Thyroid gland (tissue), 4 donors: ENCODE measurements at regions not wholly inside any gene's neighbourhood (a gene's known extent, or its start where the extent isn't known, plus 50 kb on each side); places are given as distances from the start of the nearest gene placed in this dataset.
"Not testable (repeated sequence)": the region's sequence is repeated elsewhere in the genome, so short reads cannot be mapped to it uniquely, and the experiment has no call there.

ENCODE experiments used
- DNase-seq, 2 donors: peaks; one replicate each; pipeline ENCODE4 v3.0.0-alpha.2; 2019
- H3K27ac ChIP-seq, 3 donors: fragments of 200-600 bp; sonication (generic); 1 replicate in 2 of 3; 2 replicates in 1 of 3; pipeline ENCODE4 v1.5.1; 2016 to 2019; ENCODE audit warnings: mild to moderate bottlenecking in 1 of 3, moderate library complexity in 1 of 3
- H3K27me3 ChIP-seq: fragments of 200-600 bp; sonication (generic); one replicate; pipeline ENCODE4 v1.5.1; 2019
- H3K36me3 ChIP-seq, 2 donors: fragments of 200-600 bp; sonication (generic); one replicate each; pipeline ENCODE4 v1.5.1; 2016 to 2019
- H3K4me1 ChIP-seq, 2 donors: fragments of 200-600 bp; sonication (generic); one replicate each; pipeline ENCODE4 v1.5.1; 2017 to 2019
- H3K4me3 ChIP-seq, 3 donors: fragments of 200-600 bp; sonication (generic); replicated peaks in 1 of 3; 1 replicate in 2 of 3; 2 replicates in 1 of 3; pipeline ENCODE4 v1.5.1; 2016; ENCODE audit warnings: mild to moderate bottlenecking in 1 of 3
- H3K9me3 ChIP-seq: fragments of 200-600 bp; sonication (generic); one replicate; pipeline ENCODE4 v1.5.1; 2017
- CTCF ChIP-seq, 6 experiments: fragments of 200-600 bp in 3 of 6; fragments of 450-650 bp in 3 of 6; sonication (generic) in 3 of 6; IDR thresholded peaks; one replicate each; pipeline ENCODE4 v1.5.1; 2016 to 2019; ENCODE audit warnings: antibody characterized with exemption in 6 of 6, mild to moderate bottlenecking in 2 of 6, inconsistent platforms in 1 of 6, moderate library complexity in 1 of 6
- POLR2A ChIP-seq, 2 donors: fragments of 450-650 bp; IDR thresholded peaks; one replicate each; pipeline ENCODE4 v1.6.1; 2017; ENCODE audit warnings: antibody characterized with exemption in 2 of 2, mild to moderate bottlenecking in 2 of 2, moderate library complexity in 1 of 2
- WGBS, 2 donors: methylation state at CpG; one replicate each; pipeline ENCODE4 v1.1.5; 2017; 5-methylcytosine and 5-hydroxymethylcytosine counted together
- intact Hi-C: fragments of 100-400 bp; cut with DNase I; formaldehyde crosslinking; loops from one replicate; pipeline ENCODE4 v1.15.1; 2023

GRCh38 chr2:116810071-116810470 lies 1004.4 kb upstream of the DDX18 start:
- intact Hi-C loops = no loop called here
- no peak overlapping the region for H3K4me3 ChIP-seq
- H3K9me3 ChIP-seq = no peaks in the 10 kb centered on the region
- no peaks in the 10 kb centered on the region for H3K27me3 ChIP-seq
- no peaks in the 10 kb centered on the region for H3K4me1 ChIP-seq
- H3K36me3 ChIP-seq = no peaks in the 10 kb centered on the region
- no peak overlapping the region for H3K27ac ChIP-seq
- DNase-seq = no peak
- WGBS, 2 donors = 77 to 82% methylated on average over 4 of the region's 4 CpGs
- TF ChIP-seq POLR2A (IDR thresholded peaks at IDR 0.05) = no peak
- TF ChIP-seq CTCF (IDR thresholded peaks at IDR 0.05) = no peak

- no peaks in the 10 kb centered on the region for H3K27me3 ChIP-seq
- no peak for TF ChIP-seq CTCF (IDR thresholded peaks at IDR 0.05)
- no peak for TF ChIP-seq POLR2A (IDR thresholded peaks at IDR 0.05)
- H3K9me3 ChIP-seq = no peaks in the 10 kb centered on the region
- DNase-seq = no peak
- WGBS, 2 donors = 95 to 99% methylated on average over 1 of the region's 1 CpG
- intact Hi-C loops = no loop called here
- no peak overlapping the region for H3K4me3 ChIP-seq
- H3K4me1 ChIP-seq = no peaks in the 10 kb centered on the region
- H3K27ac ChIP-seq = no peak overlapping the region
- no peaks in the 10 kb centered on the region for H3K36me3 ChIP-seq
Measured at GRCh38 chr2:116810645-116811044, 1003.8 kb upstream of the DDX18 start.

- no peak for DNase-seq
- H3K9me3 ChIP-seq = no peaks in the 10 kb centered on the region
- no peaks in the 10 kb centered on the region for H3K4me1 ChIP-seq
- no peaks in the 10 kb centered on the region for H3K27me3 ChIP-seq
- no peak for TF ChIP-seq CTCF (IDR thresholded peaks at IDR 0.05)
- no peak for TF ChIP-seq POLR2A (IDR thresholded peaks at IDR 0.05)
- no peak overlapping the region for H3K4me3 ChIP-seq
- H3K27ac ChIP-seq = no peak overlapping the region
- H3K36me3 ChIP-seq = no peaks in the 10 kb centered on the region
- intact Hi-C loops = no loop called here
Measured at GRCh38 chr2:116819355-116819754, 995.1 kb upstream of the DDX18 start.

- no peaks in the 10 kb centered on the region for H3K27me3 ChIP-seq
- DNase-seq = no peak
- no peaks in the 10 kb centered on the region for H3K4me1 ChIP-seq
- intact Hi-C loops = no loop called here
- H3K4me3 ChIP-seq = no peak overlapping the region
- TF ChIP-seq POLR2A (IDR thresholded peaks at IDR 0.05) = no peak
- TF ChIP-seq CTCF (IDR thresholded peaks at IDR 0.05) = no peak
- no peaks in the 10 kb centered on the region for H3K36me3 ChIP-seq
- WGBS, 2 donors = 81 to 92% methylated on average over 1 of the region's 1 CpG
- H3K27ac ChIP-seq = no peak overlapping the region
- H3K9me3 ChIP-seq = no peaks in the 10 kb centered on the region
Measured at GRCh38 chr2:116820986-116821385, 993.5 kb upstream of the DDX18 start.

GRCh38 chr2:116829543-116829942 lies 984.9 kb upstream of the DDX18 start:
- 83 to 92% methylated on average over 16 of the region's 16 CpGs for WGBS, 2 donors
- DNase-seq, H3K9me3 ChIP-seq, H3K4me1 ChIP-seq, H3K27me3 ChIP-seq, H3K27ac ChIP-seq, H3K36me3 ChIP-seq, intact Hi-C loops, H3K4me3 ChIP-seq: not testable (repeated sequence)

- DNase-seq = no peak
- Histone ChIP-seq H3K27me3 (no peaks in the 10 kb centered on the region), H3K36me3 (no peaks in the 10 kb centered on the region), H3K4me1 (no peaks in the 10 kb centered on the region), H3K9me3 (no peaks in the 10 kb centered on the region), H3K27ac (no peak overlapping the region), H3K4me3 (no peak overlapping the region)
- TF ChIP-seq CTCF (IDR thresholded peaks at IDR 0.05) (no peak), POLR2A (IDR thresholded peaks at IDR 0.05) (no peak)
- 95 to 96% methylated on average over 2 of the region's 2 CpGs for WGBS, 2 donors
- intact Hi-C loops = no loop called here
Measured at GRCh38 chr2:116832148-116832547, 982.3 kb upstream of the DDX18 start.
